ENCODE measurements at regions not wholly inside any gene's neighbourhood (a gene's known extent, or its start where the extent isn't known, plus 50 kb on each side); places are given as distances from the start of the nearest gene placed in this dataset.
"Not testable (repeated sequence)": the region's sequence is repeated elsewhere in the genome, so short reads cannot be mapped to it uniquely, and the experiment has no call there.

DNA sequence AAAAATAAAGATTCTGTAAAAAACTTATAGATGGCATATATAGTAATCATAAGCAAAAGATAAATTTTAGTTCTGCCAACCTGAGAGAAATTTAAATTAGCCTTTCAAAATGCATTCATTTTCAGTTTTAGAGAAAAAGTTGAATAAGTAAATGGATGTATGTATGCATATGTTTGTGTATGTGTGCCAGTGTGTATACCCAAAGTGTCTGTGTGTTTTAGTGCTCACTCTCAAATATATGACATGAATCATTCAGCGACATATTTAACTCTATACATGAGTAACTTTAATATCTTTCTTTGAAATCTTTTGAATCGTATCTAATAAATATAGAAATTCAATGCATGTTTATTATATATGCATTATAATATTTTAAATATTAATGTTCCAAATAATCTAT, 274.5 kb downstream of the SRGAP2C start:
- no peak for DNase-seq
- WGBS (ENCODE audit: extremely low coverage, insufficient coverage, insufficient read length): no CpG with 5 or more reads among the region's 2 CpGs
- H3K9ac ChIP-seq (ENCODE audit: low read length): no peak overlapping the region
- no peak overlapping the region for H4K91ac ChIP-seq (ENCODE audit: low read depth, low read length)
- H3K27ac ChIP-seq (ENCODE audit: low read depth, low read length): no peak overlapping the region
- no peak overlapping the region for H2AFZ ChIP-seq (ENCODE audit: insufficient read depth, low read length, poor library complexity)
- H2BK12ac ChIP-seq (ENCODE audit: low read length): no peak overlapping the region
- H3K36me3 ChIP-seq (ENCODE audit: control insufficient read depth in 1 of 2, insufficient read depth in 2 of 2, low read length in 2 of 2): no peaks in the 10 kb centered on the region
- H3K4me1 ChIP-seq (ENCODE audit: control insufficient read depth in 1 of 2, insufficient read depth in 2 of 2, low read length in 2 of 2): no peaks in the 10 kb centered on the region
- no peak overlapping the region for H3K14ac ChIP-seq (ENCODE audit: low read length)
- H3K27me3 ChIP-seq (ENCODE audit: insufficient read depth, low read length): no peaks in the 10 kb centered on the region
- no peaks in the 10 kb centered on the region for H3K79me1 ChIP-seq (ENCODE audit: low read length)
- H3K18ac ChIP-seq (ENCODE audit: low read length): no peak overlapping the region
- H4K12ac ChIP-seq (ENCODE audit: low read depth, low read length): no peak overlapping the region
- H4K8ac ChIP-seq (ENCODE audit: low read depth, low read length): no peak overlapping the region
- H2BK5ac ChIP-seq (ENCODE audit: low read depth, low read length, poor library complexity): no peak overlapping the region
- H3K4me2 ChIP-seq (ENCODE audit: low read length): no peak overlapping the region
- no peak overlapping the region for H3K23ac ChIP-seq (ENCODE audit: low read length)
- no peak overlapping the region for H2BK120ac ChIP-seq (ENCODE audit: insufficient read depth, low read length, poor library complexity)
- no peak overlapping the region for H2AK5ac ChIP-seq (ENCODE audit: low read length)
- no peaks in the 10 kb centered on the region for H3K79me2 ChIP-seq (ENCODE audit: control insufficient read depth, insufficient read depth, low read length, poor library complexity)
- H3K4ac ChIP-seq (ENCODE audit: low read depth, low read length): no peak overlapping the region
- no peaks in the 10 kb centered on the region for H3K9me3 ChIP-seq (ENCODE audit: insufficient read depth, low read depth, low read length)
- H3K4me3 ChIP-seq (ENCODE audit: low read depth, low read length): no peak overlapping the region

DNA sequence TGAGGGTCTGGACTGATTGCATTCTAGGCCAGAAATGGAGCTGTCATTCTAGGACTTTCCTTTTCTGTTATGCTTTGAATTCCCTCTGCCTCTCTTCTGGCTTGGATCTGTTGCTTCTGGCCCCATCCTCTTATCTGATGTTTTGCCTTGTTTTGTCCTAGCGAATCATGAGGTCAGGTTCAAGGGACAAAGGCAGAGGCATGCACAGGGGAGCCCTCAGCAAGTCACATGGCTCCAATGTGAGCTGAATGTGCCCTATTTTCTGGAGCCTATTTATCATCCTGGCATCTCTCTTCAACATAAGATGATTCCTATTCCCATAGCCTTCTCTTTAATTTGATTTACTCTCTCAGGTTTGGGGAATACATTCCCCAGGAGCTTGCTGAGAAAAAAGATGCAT, 284.6 kb downstream of the SRGAP2C start:
- H3K4ac ChIP-seq (ENCODE audit: low read depth, low read length); H3K18ac ChIP-seq (ENCODE audit: low read length); H2BK5ac ChIP-seq (ENCODE audit: low read depth, low read length, poor library complexity); H4K12ac ChIP-seq (ENCODE audit: low read depth, low read length); H3K14ac ChIP-seq (ENCODE audit: low read length); H3K27me3 ChIP-seq (ENCODE audit: insufficient read depth, low read length); DNase-seq; H3K4me2 ChIP-seq (ENCODE audit: low read length); H2AK5ac ChIP-seq (ENCODE audit: low read length); H3K36me3 ChIP-seq (ENCODE audit: control insufficient read depth in 1 of 2, insufficient read depth in 2 of 2, low read length in 2 of 2); H2BK120ac ChIP-seq (ENCODE audit: insufficient read depth, low read length, poor library complexity); H2AFZ ChIP-seq (ENCODE audit: insufficient read depth, low read length, poor library complexity); H3K9me3 ChIP-seq (ENCODE audit: insufficient read depth, low read depth, low read length); H3K79me2 ChIP-seq (ENCODE audit: control insufficient read depth, insufficient read depth, low read length, poor library complexity); H4K8ac ChIP-seq (ENCODE audit: low read depth, low read length); H3K4me1 ChIP-seq (ENCODE audit: control insufficient read depth in 1 of 2, insufficient read depth in 2 of 2, low read length in 2 of 2); H3K9ac ChIP-seq (ENCODE audit: low read length); H3K27ac ChIP-seq (ENCODE audit: low read depth, low read length); H3K4me3 ChIP-seq (ENCODE audit: low read depth, low read length); H3K23ac ChIP-seq (ENCODE audit: low read length); H3K79me1 ChIP-seq (ENCODE audit: low read length); H2BK12ac ChIP-seq (ENCODE audit: low read length); H4K91ac ChIP-seq (ENCODE audit: low read depth, low read length): not testable (repeated sequence)
- WGBS (ENCODE audit: extremely low coverage, insufficient coverage, insufficient read length): no CpG with 5 or more reads among the region's 1 CpG

DNA sequence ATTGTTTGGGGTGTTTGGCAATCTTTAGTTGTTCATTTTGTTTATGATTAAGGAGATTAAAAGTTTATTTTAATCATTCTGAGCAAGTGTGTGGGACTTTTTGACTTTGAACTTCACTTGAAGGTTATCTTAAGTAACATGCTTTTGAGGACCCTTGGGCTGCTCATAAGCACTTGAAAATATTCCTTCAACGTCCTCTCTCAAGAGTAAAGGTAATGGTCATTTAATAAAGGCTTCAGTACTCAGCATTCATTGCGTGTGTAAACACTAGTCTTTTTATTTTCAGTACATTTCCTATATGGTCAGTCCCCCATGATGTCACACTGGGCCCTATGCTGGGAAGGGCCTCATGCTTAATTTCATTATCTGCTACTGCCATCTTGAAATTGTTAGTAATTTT, 285.6 kb downstream of the SRGAP2C start:
- H2BK5ac ChIP-seq (ENCODE audit: low read depth, low read length, poor library complexity); DNase-seq; H3K36me3 ChIP-seq (ENCODE audit: control insufficient read depth in 1 of 2, insufficient read depth in 2 of 2, low read length in 2 of 2); H3K4me3 ChIP-seq (ENCODE audit: low read depth, low read length); H3K4ac ChIP-seq (ENCODE audit: low read depth, low read length); H2AK5ac ChIP-seq (ENCODE audit: low read length); H3K9me3 ChIP-seq (ENCODE audit: insufficient read depth, low read depth, low read length); H3K27ac ChIP-seq (ENCODE audit: low read depth, low read length); H4K12ac ChIP-seq (ENCODE audit: low read depth, low read length); H3K9ac ChIP-seq (ENCODE audit: low read length); H3K27me3 ChIP-seq (ENCODE audit: insufficient read depth, low read length); H4K91ac ChIP-seq (ENCODE audit: low read depth, low read length); H3K23ac ChIP-seq (ENCODE audit: low read length); H3K4me1 ChIP-seq (ENCODE audit: control insufficient read depth in 1 of 2, insufficient read depth in 2 of 2, low read length in 2 of 2); H3K4me2 ChIP-seq (ENCODE audit: low read length); H2AFZ ChIP-seq (ENCODE audit: insufficient read depth, low read length, poor library complexity); H4K8ac ChIP-seq (ENCODE audit: low read depth, low read length); H3K14ac ChIP-seq (ENCODE audit: low read length); H2BK120ac ChIP-seq (ENCODE audit: insufficient read depth, low read length, poor library complexity); H2BK12ac ChIP-seq (ENCODE audit: low read length); H3K79me2 ChIP-seq (ENCODE audit: control insufficient read depth, insufficient read depth, low read length, poor library complexity); H3K18ac ChIP-seq (ENCODE audit: low read length); H3K79me1 ChIP-seq (ENCODE audit: low read length): not testable (repeated sequence)
- no CpG with 5 or more reads among the region's 2 CpGs for WGBS (ENCODE audit: extremely low coverage, insufficient coverage, insufficient read length)

DNA sequence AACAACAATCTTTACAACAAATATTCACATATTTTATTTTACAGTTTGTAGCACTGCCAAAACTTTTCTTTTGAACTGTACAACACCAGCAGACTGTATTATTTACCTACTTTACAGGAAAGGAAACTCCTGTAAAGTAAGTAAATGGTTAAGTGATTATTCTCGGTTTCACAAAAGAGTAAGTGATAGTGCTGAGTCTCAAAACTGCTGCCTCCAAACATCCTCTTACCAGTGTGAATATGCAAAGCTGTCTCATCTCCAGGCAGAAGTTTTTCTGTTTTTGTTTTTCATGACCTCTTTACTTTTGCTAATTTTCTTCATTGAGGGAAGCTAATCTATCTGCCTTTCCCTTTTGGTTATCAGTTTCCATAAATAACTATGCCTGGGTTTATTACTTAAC, 286.7 kb downstream of the SRGAP2C start:
- H2BK12ac ChIP-seq (ENCODE audit: low read length): no peak overlapping the region
- H3K14ac ChIP-seq (ENCODE audit: low read length): no peak overlapping the region
- no peak overlapping the region for H2BK5ac ChIP-seq (ENCODE audit: low read depth, low read length, poor library complexity)
- H4K8ac ChIP-seq (ENCODE audit: low read depth, low read length): no peak overlapping the region
- no peaks in the 10 kb centered on the region for H3K36me3 ChIP-seq (ENCODE audit: control insufficient read depth in 1 of 2, insufficient read depth in 2 of 2, low read length in 2 of 2)
- no CpG with 5 or more reads among the region's 1 CpG for WGBS (ENCODE audit: extremely low coverage, insufficient coverage, insufficient read length)
- DNase-seq: no peak
- H3K4ac ChIP-seq (ENCODE audit: low read depth, low read length): no peak overlapping the region
- H3K27ac ChIP-seq (ENCODE audit: low read depth, low read length): no peak overlapping the region
- no peaks in the 10 kb centered on the region for H3K79me1 ChIP-seq (ENCODE audit: low read length)
- H3K79me2 ChIP-seq (ENCODE audit: control insufficient read depth, insufficient read depth, low read length, poor library complexity): no peaks in the 10 kb centered on the region
- H3K18ac ChIP-seq (ENCODE audit: low read length): no peak overlapping the region
- H4K91ac ChIP-seq (ENCODE audit: low read depth, low read length): no peak overlapping the region
- H3K4me1 ChIP-seq (ENCODE audit: control insufficient read depth in 1 of 2, insufficient read depth in 2 of 2, low read length in 2 of 2): no peaks in the 10 kb centered on the region
- H4K12ac ChIP-seq (ENCODE audit: low read depth, low read length): no peak overlapping the region
- no peak overlapping the region for H2AK5ac ChIP-seq (ENCODE audit: low read length)
- H3K23ac ChIP-seq (ENCODE audit: low read length): no peak overlapping the region
- H3K4me3 ChIP-seq (ENCODE audit: low read depth, low read length): no peak overlapping the region
- no peaks in the 10 kb centered on the region for H3K9me3 ChIP-seq (ENCODE audit: insufficient read depth, low read depth, low read length)
- H2AFZ ChIP-seq (ENCODE audit: insufficient read depth, low read length, poor library complexity): no peak overlapping the region
- no peaks in the 10 kb centered on the region for H3K27me3 ChIP-seq (ENCODE audit: insufficient read depth, low read length)
- H3K9ac ChIP-seq (ENCODE audit: low read length): no peak overlapping the region
- no peak overlapping the region for H3K4me2 ChIP-seq (ENCODE audit: low read length)
- H2BK120ac ChIP-seq (ENCODE audit: insufficient read depth, low read length, poor library complexity): no peak overlapping the region

Measured in trophoblast cell (in vitro differentiated cells and primary cell).